CD4-positive, alpha-beta memory T cell (primary cell): ENCODE measurements at regions not wholly inside any gene's neighbourhood (a gene's known extent, or its start where the extent isn't known, plus 50 kb on each side); places are given as distances from the start of the nearest gene placed in this dataset.
"Not testable (repeated sequence)": the region's sequence is repeated elsewhere in the genome, so short reads cannot be mapped to it uniquely, and the experiment has no call there.

ENCODE experiments used
- CTCF ChIA-PET: fragments of 350-600 bp; sonication (Branson Sonifier 250); formaldehyde crosslinking; loops from one replicate; lab custom pipeline; 2021; ENCODE audit warnings: inconsistent platforms; ENCODE audit not compliant: partially characterized antibody; lab: Charles Lee
- POLR2A ChIA-PET: fragments of 350-600 bp; sonication (Branson Sonifier 250); formaldehyde crosslinking; loops from one replicate; lab custom pipeline; 2021; ENCODE audit not compliant: partially characterized antibody; lab: Charles Lee
- DNase-seq, 5 donors: peaks; one replicate each; pipeline versions ENCODE4 v3.0.0 to v3.0.0-alpha.2; 2020 to 2022; ENCODE audit warnings: mixed read lengths in 1 of 5
- H3K27ac ChIP-seq: one replicate; pipeline ENCODE4 v1.7.0; 2013; ENCODE audit warnings: low read depth, low read length
- H3K27me3 ChIP-seq: 2 replicates; pipeline ENCODE4 v1.7.0; 2013; ENCODE audit warnings: mild to moderate bottlenecking, low read length, moderate library complexity; ENCODE audit not compliant: insufficient read depth
- H3K36me3 ChIP-seq: 2 replicates; pipeline ENCODE4 v1.7.0; 2013; ENCODE audit warnings: mild to moderate bottlenecking, low read length, moderate library complexity; ENCODE audit not compliant: insufficient read depth
- H3K4me1 ChIP-seq: 2 replicates; pipeline ENCODE4 v1.7.0; 2013; ENCODE audit warnings: mild to moderate bottlenecking, low read length, moderate library complexity; ENCODE audit not compliant: insufficient read depth
- H3K4me3 ChIP-seq, 2 donors: one replicate each; pipeline ENCODE4 v1.7.0; 2013; ENCODE audit warnings: low read length in 2 of 2, mild to moderate bottlenecking in 1 of 2
- H3K9me3 ChIP-seq, 2 donors: one replicate each; pipeline ENCODE4 v1.7.0; 2013; ENCODE audit warnings: low read length in 2 of 2, control low read depth in 1 of 2; ENCODE audit not compliant: control insufficient read depth in 1 of 2
- H3K27ac Mint-ChIP-seq, 7 donors: one replicate each; pipeline ENCODE4 v1.8.0; 2020 to 2021; ENCODE audit warnings: mixed read lengths in 7 of 7, mild to moderate bottlenecking in 6 of 7, inconsistent platforms in 3 of 7, moderate library complexity in 3 of 7
- H3K27me3 Mint-ChIP-seq, 2 donors: one replicate each; pipeline ENCODE4 v1.8.0; 2020 to 2021; ENCODE audit warnings: mixed read lengths in 2 of 2
- H3K36me3 Mint-ChIP-seq, 2 donors: one replicate each; pipeline ENCODE4 v1.8.0; 2020 to 2021; ENCODE audit warnings: mixed read lengths in 2 of 2, inconsistent platforms in 1 of 2, mild to moderate bottlenecking in 1 of 2
- H3K4me1 Mint-ChIP-seq, 4 donors: one replicate each; pipeline ENCODE4 v1.8.0; 2020 to 2021; ENCODE audit warnings: mixed read lengths in 4 of 4, mild to moderate bottlenecking in 1 of 4
- H3K4me3 Mint-ChIP-seq, 8 donors: one replicate each; pipeline ENCODE4 v1.8.0; 2020 to 2021; ENCODE audit warnings: mixed read lengths in 8 of 8, mild to moderate bottlenecking in 7 of 8, moderate library complexity in 6 of 8, inconsistent platforms in 3 of 8
- H3K9me3 Mint-ChIP-seq, 8 donors: one replicate each; pipeline ENCODE4 v1.8.0; 2020 to 2021; ENCODE audit warnings: mixed read lengths in 8 of 8, mild to moderate bottlenecking in 5 of 8, inconsistent platforms in 3 of 8, moderate library complexity in 1 of 8
- intact Hi-C: fragments of 100-400 bp; cut with micrococcal nuclease; formaldehyde crosslinking; loops from one replicate; pipeline ENCODE4 v1.15.1; 2023

GRCh38 chr7:112579388-112579787 is 98.6 kb downstream of the LSMEM1 start:
- H3K4me3 ChIP-seq, result no peak overlapping the region

GRCh38 chr7:112580717-112581435 is 100.1 kb downstream of the LSMEM1 start:
- no peak overlapping the region for H3K27ac Mint-ChIP-seq
- H3K27me3 Mint-ChIP-seq, result peaks cover 0 to 4% of the 10 kb centered on the region in 2 donors
- POLR2A ChIA-PET, result no interaction called here

More at GRCh38 chr7:112579388-112579787, 98.6 kb downstream of the LSMEM1 start:
- CTCF ChIA-PET, result no interaction called here
- Mint-ChIP-seq H3K27me3 (peaks cover 0 to 3% of the 10 kb centered on the region in 2 donors), H3K4me3 (no peak overlapping the region), H3K4me1 (no peaks in the 10 kb centered on the region), H3K9me3 (peaks cover 0 to 6% (median under 1%) of the 10 kb centered on the region in 8 donors), H3K27ac (no peak overlapping the region), H3K36me3 (no peaks in the 10 kb centered on the region)
- Histone ChIP-seq H3K27ac (no peak overlapping the region), H3K4me1 (no peaks in the 10 kb centered on the region), H3K27me3 (no peaks in the 10 kb centered on the region), H3K36me3 (no peaks in the 10 kb centered on the region), H3K9me3 (no peaks in the 10 kb centered on the region)
- intact Hi-C loops, result no loop called here
- DNase-seq, result no peak
- POLR2A ChIA-PET, result no interaction called here

GRCh38 chr7:112581529-112581928 is 100.7 kb downstream of the LSMEM1 start:
- POLR2A ChIA-PET, result no interaction called here
- Mint-ChIP-seq H3K27me3 (peaks cover 0 to 4% of the 10 kb centered on the region in 2 donors), H3K36me3 (no peaks in the 10 kb centered on the region), H3K4me3 (no peak overlapping the region), H3K9me3 (peaks cover 0 to 2% (median 0%) of the 10 kb centered on the region in 8 donors), H3K27ac (no peak overlapping the region), H3K4me1 (no peaks in the 10 kb centered on the region)
- intact Hi-C loops, result no loop called here
- no peaks in the 10 kb centered on the region for H3K4me1 ChIP-seq
- no peaks in the 10 kb centered on the region for H3K9me3 ChIP-seq
- H3K4me3 ChIP-seq, result no peak overlapping the region
- no peaks in the 10 kb centered on the region for H3K36me3 ChIP-seq
- no peak overlapping the region for H3K27ac ChIP-seq
- CTCF ChIA-PET, result no interaction called here
- DNase-seq, result no peak
- H3K27me3 ChIP-seq, result no peaks in the 10 kb centered on the region

More at GRCh38 chr7:112580717-112581435, 100.1 kb downstream of the LSMEM1 start:
- Histone ChIP-seq H3K4me3 (no peak overlapping the region), H3K36me3 (no peaks in the 10 kb centered on the region), H3K27ac (no peak overlapping the region), H3K4me1 (no peaks in the 10 kb centered on the region), H3K27me3 (no peaks in the 10 kb centered on the region), H3K9me3 (no peaks in the 10 kb centered on the region)
- no peak for DNase-seq
- Mint-ChIP-seq H3K36me3 (no peaks in the 10 kb centered on the region), H3K4me1 (no peaks in the 10 kb centered on the region), H3K9me3 (peaks cover 0 to 6% (median under 1%) of the 10 kb centered on the region in 8 donors), H3K4me3 (no peak overlapping the region)
- CTCF ChIA-PET, result no interaction called here
- intact Hi-C loops, result no loop called here

- Histone ChIP-seq H3K4me1 (no peaks in the 10 kb centered on the region), H3K36me3 (no peaks in the 10 kb centered on the region), H3K9me3 (no peaks in the 10 kb centered on the region), H3K27me3 (no peaks in the 10 kb centered on the region), H3K27ac (no peak overlapping the region), H3K4me3 (no peak overlapping the region)
- H3K36me3 Mint-ChIP-seq, result no peaks in the 10 kb centered on the region
- POLR2A ChIA-PET, result no interaction called here
- H3K4me1 Mint-ChIP-seq, result no peaks in the 10 kb centered on the region
- no peak overlapping the region for H3K4me3 Mint-ChIP-seq
- intact Hi-C loops, result no loop called here
- CTCF ChIA-PET, result no interaction called here
- H3K9me3 Mint-ChIP-seq, result peaks cover 0 to 1% (median 0%) of the 10 kb centered on the region in 8 donors
- no peak overlapping the region for H3K27ac Mint-ChIP-seq
- H3K27me3 Mint-ChIP-seq, result peaks cover 2 to 5% of the 10 kb centered on the region in 2 donors
- DNase-seq, result no peak
These were observed 103.5 kb downstream of the LSMEM1 start for GRCh38 chr7:112584290-112584689.

- H3K9me3 Mint-ChIP-seq, result peaks cover 0 to 1% (median 0%) of the 10 kb centered on the region in 8 donors
- H3K27ac Mint-ChIP-seq, result no peak overlapping the region
- ChIA-PET CTCF (no interaction called here), POLR2A (no interaction called here)
- intact Hi-C loops, result no loop called here
- no peaks in the 10 kb centered on the region for H3K27me3 ChIP-seq
- H3K4me3 Mint-ChIP-seq, result no peak overlapping the region
- peaks cover 2 to 5% of the 10 kb centered on the region in 2 donors for H3K27me3 Mint-ChIP-seq
- H3K36me3 ChIP-seq, result no peaks in the 10 kb centered on the region
- H3K9me3 ChIP-seq, result no peaks in the 10 kb centered on the region
- H3K4me1 ChIP-seq, result no peaks in the 10 kb centered on the region
- H3K4me1 Mint-ChIP-seq, result no peaks in the 10 kb centered on the region
- no peak for DNase-seq
- H3K27ac ChIP-seq, result no peak overlapping the region
- H3K36me3 Mint-ChIP-seq, result no peaks in the 10 kb centered on the region
- no peak overlapping the region for H3K4me3 ChIP-seq
These were observed 106.7 kb downstream of the LSMEM1 start for GRCh38 chr7:112587504-112587903.

GRCh38 chr7:112592565-112593263 is 111.9 kb downstream of the LSMEM1 start:
- H3K27ac Mint-ChIP-seq, H3K27me3 ChIP-seq, H3K27me3 Mint-ChIP-seq, H3K4me1 ChIP-seq, H3K4me3 Mint-ChIP-seq, H3K4me1 Mint-ChIP-seq, H3K27ac ChIP-seq, CTCF ChIA-PET, DNase-seq, POLR2A ChIA-PET, H3K9me3 ChIP-seq, H3K9me3 Mint-ChIP-seq, H3K36me3 Mint-ChIP-seq, H3K4me3 ChIP-seq, intact Hi-C loops, H3K36me3 ChIP-seq: not testable (repeated sequence)

- no peaks in the 10 kb centered on the region for H3K36me3 Mint-ChIP-seq
- Histone ChIP-seq H3K27me3 (no peaks in the 10 kb centered on the region), H3K27ac (no peak overlapping the region), H3K36me3 (no peaks in the 10 kb centered on the region), H3K4me1 (no peaks in the 10 kb centered on the region), H3K9me3 (no peaks in the 10 kb centered on the region), H3K4me3 (no peak overlapping the region)
- no peak overlapping the region for H3K27ac Mint-ChIP-seq
- no peak for DNase-seq
- no peaks in the 10 kb centered on the region for H3K9me3 Mint-ChIP-seq
- no peak overlapping the region for H3K4me3 Mint-ChIP-seq
- no peaks in the 10 kb centered on the region for H3K4me1 Mint-ChIP-seq
- H3K27me3 Mint-ChIP-seq, result no peaks in the 10 kb centered on the region
- intact Hi-C loops, result no loop called here
- POLR2A ChIA-PET, result no interaction called here
- CTCF ChIA-PET, result no interaction called here
These were observed 113.6 kb downstream of the LSMEM1 start for GRCh38 chr7:112594397-112594796.
